ENCODE measurements at regions not wholly inside any gene's neighbourhood (a gene's known extent, or its start where the extent isn't known, plus 50 kb on each side); places are given as distances from the start of the nearest gene placed in this dataset.

DNA sequence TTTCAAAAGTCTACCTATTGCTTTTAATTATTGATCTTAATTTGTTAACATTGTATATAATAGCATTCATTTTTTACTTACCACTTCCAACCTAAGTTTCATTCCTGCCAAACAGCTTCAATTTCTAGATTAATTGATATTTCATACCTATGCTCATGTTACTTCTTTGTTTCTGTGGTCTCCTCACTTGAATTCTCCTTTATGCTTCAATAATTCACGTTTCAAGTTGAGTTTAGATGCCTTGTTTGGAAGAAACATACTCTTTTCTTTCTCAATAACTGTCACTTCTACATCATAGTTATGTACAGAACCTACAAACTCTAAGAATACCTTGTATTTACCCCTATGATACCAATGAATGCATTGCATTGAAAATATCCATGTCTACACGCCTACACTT lies 862.2 kb upstream of the LRATD1 start:
- Histone ChIP-seq H3K27ac (no peak overlapping the region), H3K4me2 (no peak overlapping the region), H3K4me1 (no peaks in the 10 kb centered on the region), H3K9me3 (0 out of 3 replicates have a peak, but pooled peaks cover 8% of the 10 kb centered on the region), H3K4me3 (no peak overlapping the region)
- ATAC-seq, result no peak
- TF ChIP-seq RAD21 (conservative IDR thresholded peaks at IDR 0.05 in 1 of 2, IDR thresholded peaks at IDR 0.05 in 1 of 2) (no peak), TFCP2L1 (CRISPR knock-in tag; IDR thresholded peaks at IDR 0.05) (no peak), PHF8 (IDR thresholded peaks at IDR 0.05; ENCODE audit: borderline replicate concordance, low read depth) (no peak), FOXS1 (CRISPR knock-in tag; IDR thresholded peaks at IDR 0.05) (no peak), SREBF2 (IDR thresholded peaks at IDR 0.05) (no peak), RNF2 (IDR thresholded peaks at IDR 0.05; ENCODE audit: borderline replicate concordance, low read depth) (no peak), FOSL2 (IDR thresholded peaks at IDR 0.05) (no peak), FOSL2 (CRISPR knock-in tag; IDR thresholded peaks at IDR 0.05) (no peak), CHD2 (IDR thresholded peaks at IDR 0.05; ENCODE audit: low read length, partially characterized antibody) (no peak)
- TF ChIP-seq, protein P1, sequence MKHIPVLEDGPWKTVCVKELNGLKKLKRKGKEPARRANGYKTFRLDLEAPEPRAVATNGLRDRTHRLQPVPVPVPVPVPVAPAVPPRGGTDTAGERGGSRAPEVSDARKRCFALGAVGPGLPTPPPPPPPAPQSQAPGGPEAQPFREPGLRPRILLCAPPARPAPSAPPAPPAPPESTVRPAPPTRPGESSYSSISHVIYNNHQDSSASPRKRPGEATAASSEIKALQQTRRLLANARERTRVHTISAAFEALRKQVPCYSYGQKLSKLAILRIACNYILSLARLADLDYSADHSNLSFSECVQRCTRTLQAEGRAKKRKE (CRISPR knock-in tag; IDR thresholded peaks at IDR 0.05; ENCODE audit: low read depth), result no peak
- TF ChIP-seq, protein P2, sequence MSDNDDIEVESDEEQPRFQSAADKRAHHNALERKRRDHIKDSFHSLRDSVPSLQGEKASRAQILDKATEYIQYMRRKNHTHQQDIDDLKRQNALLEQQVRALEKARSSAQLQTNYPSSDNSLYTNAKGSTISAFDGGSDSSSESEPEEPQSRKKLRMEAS (IDR thresholded peaks at IDR 0.05), result no peak
- CTCF ChIA-PET, result no interaction called here
- FAIRE-seq, result no peak
- POLR2A ChIA-PET, result no interaction called here
- no peak for DNase-seq (ENCODE audit: low read depth in 1 of 2, low spot score in 1 of 2)
- 2% methylated on average over 2 of the region's 2 CpGs for WGBS (ENCODE audit: missing lambda C conversion rate)

DNA sequence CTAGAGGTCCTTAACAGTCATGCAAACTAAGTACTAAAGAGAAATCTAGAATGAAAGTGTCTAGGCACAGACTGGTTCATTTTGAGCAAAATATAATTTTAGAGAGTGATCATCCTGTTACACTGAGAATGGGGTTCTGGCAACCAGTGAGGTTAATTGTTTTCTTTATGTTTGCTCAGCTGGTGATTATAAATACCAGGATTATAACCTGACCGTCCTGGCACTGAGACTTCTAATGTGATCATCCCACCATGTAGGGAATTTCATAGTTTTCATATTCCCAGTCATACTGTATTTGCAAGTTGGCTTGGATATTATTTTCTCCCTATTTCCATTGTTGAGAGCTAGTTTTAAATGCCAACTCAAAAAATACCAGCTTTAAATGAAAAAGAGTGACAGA lies 852.5 kb upstream of the LRATD1 start:
- Histone ChIP-seq H3K4me1 (no peaks in the 10 kb centered on the region), H3K9me3 (peaks cover 20% of the 10 kb centered on the region), H3K4me3 (no peak overlapping the region), H3K4me2 (no peak overlapping the region), H3K27ac (no peak overlapping the region)
- FAIRE-seq (no peak), ATAC-seq (no peak), DNase-seq (ENCODE audit: low read depth in 1 of 2, low spot score in 1 of 2) (no peak)
- CTCF ChIA-PET, result no interaction called here
- POLR2A ChIA-PET, result no interaction called here
- no peak for TF ChIP-seq MAFK (IDR thresholded peaks at IDR 0.05; ENCODE audit: partially characterized antibody)
- no peak for TF ChIP-seq TP53 (CRISPR knock-in tag; IDR thresholded peaks at IDR 0.05)
- no peak for TF ChIP-seq KDM5A (IDR thresholded peaks at IDR 0.05)
- TF ChIP-seq MAZ (IDR thresholded peaks at IDR 0.05; ENCODE audit: borderline replicate concordance, low read depth, low read length), result no peak
- no peak for TF ChIP-seq KDM1A (IDR thresholded peaks at IDR 0.05; ENCODE audit: low read depth)
- TF ChIP-seq PHF8 (IDR thresholded peaks at IDR 0.05; ENCODE audit: borderline replicate concordance, low read depth), result no peak
- no peak for TF ChIP-seq GATA3 (IDR thresholded peaks at IDR 0.05; ENCODE audit: borderline replicate concordance)
- 3% methylated on average over 1 of the region's 1 CpG for WGBS (ENCODE audit: missing lambda C conversion rate)

DNA sequence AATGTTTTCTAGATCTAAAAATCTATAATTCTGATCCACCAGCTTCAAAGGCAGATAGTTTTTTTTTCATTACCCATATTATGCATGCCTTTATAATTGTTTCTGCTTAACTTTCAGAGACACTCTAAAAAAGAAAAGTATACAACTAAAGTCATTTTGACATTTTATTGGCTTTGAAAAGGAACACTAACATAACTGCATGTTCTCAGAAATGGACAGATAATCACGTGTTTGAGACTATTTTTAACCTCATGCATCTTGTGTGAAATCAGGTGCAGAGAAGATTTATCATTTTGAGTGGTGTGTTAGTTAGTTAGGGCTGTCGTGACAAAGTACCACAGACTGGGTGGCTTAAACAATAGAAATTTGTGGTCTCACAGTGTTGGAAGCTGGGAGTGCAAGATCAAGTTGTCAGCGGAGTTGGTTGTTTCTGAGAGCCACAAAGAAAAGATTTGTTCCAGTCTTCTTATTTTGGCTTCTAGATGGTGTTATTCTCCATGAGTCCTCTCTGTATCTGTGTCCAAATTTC lies 841.4 kb upstream of the LRATD1 start:
- ChIA-PET CTCF (no interaction called here), POLR2A (no interaction called here)
- DNase-seq (ENCODE audit: low read depth in 1 of 2, low spot score in 1 of 2) (no peak), FAIRE-seq (no peak), ATAC-seq (no peak)
- TF ChIP-seq, protein P3, sequence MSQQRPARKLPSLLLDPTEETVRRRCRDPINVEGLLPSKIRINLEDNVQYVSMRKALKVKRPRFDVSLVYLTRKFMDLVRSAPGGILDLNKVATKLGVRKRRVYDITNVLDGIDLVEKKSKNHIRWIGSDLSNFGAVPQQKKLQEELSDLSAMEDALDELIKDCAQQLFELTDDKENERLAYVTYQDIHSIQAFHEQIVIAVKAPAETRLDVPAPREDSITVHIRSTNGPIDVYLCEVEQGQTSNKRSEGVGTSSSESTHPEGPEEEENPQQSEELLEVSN (IDR thresholded peaks at IDR 0.05; ENCODE audit: borderline replicate concordance, low read depth), result no peak
- TF ChIP-seq, protein P4, sequence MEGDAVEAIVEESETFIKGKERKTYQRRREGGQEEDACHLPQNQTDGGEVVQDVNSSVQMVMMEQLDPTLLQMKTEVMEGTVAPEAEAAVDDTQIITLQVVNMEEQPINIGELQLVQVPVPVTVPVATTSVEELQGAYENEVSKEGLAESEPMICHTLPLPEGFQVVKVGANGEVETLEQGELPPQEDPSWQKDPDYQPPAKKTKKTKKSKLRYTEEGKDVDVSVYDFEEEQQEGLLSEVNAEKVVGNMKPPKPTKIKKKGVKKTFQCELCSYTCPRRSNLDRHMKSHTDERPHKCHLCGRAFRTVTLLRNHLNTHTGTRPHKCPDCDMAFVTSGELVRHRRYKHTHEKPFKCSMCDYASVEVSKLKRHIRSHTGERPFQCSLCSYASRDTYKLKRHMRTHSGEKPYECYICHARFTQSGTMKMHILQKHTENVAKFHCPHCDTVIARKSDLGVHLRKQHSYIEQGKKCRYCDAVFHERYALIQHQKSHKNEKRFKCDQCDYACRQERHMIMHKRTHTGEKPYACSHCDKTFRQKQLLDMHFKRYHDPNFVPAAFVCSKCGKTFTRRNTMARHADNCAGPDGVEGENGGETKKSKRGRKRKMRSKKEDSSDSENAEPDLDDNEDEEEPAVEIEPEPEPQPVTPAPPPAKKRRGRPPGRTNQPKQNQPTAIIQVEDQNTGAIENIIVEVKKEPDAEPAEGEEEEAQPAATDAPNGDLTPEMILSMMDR (IDR thresholded peaks at IDR 0.05), result no peak
- no peak for TF ChIP-seq NFE2L2 (conservative IDR thresholded peaks at IDR 0.05; ENCODE audit: low read length)
- TF ChIP-seq, protein P2 (IDR thresholded peaks at IDR 0.05), result no peak
- Histone ChIP-seq H3K27ac (no peak overlapping the region), H3K9me3 (peaks cover 8% of the 10 kb centered on the region; the same call in 1 of the 3 replicates), H3K4me3 (no peak overlapping the region), H3K4me2 (no peak overlapping the region), H3K4me1 (no peaks in the 10 kb centered on the region)
- WGBS (ENCODE audit: missing lambda C conversion rate), result 3% methylated on average over 3 of the region's 3 CpGs

Measured in A549 (cell line).